Limb (tissue), 2 donors: ENCODE measurements at regions not wholly inside any gene's neighbourhood (a gene's known extent, or its start where the extent isn't known, plus 50 kb on each side); places are given as distances from the start of the nearest gene placed in this dataset.

Source experiments
- DNase-seq, 2 donors: peaks; one replicate each; pipeline ENCODE4 v3.0.0-alpha.2; 2016; ENCODE audit errors: extremely low spot score in 2 of 2

GRCh38 chr13:103275081-103275480 is 208.9 kb upstream of the SLC10A2 start:
- DNase-seq, result no peak

DNA sequence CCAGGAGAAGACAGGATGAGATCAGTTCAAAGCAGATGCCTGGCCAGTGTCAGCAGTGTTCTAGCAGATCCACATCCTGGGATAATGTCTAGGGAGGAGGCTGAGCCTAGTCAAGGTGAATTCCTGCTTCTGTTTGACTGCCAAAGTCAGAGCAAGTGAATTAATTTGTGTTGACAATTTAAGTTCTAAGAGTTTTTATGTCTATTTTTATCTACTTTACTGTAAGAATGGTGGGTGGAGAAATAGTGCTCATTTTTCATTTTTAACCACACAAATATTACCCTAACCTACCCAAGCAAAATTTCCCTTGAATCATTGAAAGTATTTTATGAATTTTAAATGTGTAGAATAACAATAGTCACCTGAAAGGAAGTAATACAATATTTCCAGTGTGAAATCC is 207.6 kb upstream of the SLC10A2 start:
- no peak for DNase-seq

DNA sequence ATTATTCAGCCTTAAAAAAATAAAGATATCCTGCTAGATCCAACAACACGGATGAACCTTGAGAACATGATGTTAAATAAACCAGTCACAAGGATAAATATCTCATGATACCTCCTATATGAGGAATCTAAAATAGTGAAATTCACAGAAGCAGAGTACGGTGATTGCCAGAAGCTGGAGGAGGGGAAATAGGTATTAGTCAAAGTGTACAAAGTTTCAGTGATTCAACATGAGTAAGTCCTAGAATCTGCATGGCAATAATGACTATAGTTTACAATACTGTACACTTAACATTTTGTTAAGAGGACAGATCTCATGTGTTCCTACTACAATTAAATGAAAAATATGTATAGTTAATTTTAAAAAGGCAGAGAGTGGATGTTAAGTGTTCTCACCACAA is 206.6 kb upstream of the SLC10A2 start:
- no peak for DNase-seq

DNA sequence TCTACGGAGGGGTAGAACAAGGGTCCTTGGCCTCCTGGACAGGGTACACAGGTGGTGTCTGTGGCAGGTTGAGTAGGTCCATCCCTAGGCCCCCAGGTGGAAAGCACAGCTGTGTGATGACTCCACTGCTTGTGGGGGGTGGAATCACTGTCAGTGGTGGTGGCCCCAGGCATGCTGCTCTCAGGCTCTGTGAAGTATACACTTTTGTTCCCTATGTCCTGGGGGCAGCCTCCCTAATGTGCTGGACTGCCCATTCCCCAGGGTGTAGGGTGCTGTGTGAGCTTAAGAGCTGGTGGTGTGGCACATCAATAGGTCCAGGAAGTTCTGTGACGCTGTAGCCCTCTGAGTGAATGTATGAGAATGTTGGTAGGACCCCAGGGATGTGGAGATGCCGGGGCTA is 197.2 kb upstream of the SLC10A2 start:
- no peak for DNase-seq

DNA sequence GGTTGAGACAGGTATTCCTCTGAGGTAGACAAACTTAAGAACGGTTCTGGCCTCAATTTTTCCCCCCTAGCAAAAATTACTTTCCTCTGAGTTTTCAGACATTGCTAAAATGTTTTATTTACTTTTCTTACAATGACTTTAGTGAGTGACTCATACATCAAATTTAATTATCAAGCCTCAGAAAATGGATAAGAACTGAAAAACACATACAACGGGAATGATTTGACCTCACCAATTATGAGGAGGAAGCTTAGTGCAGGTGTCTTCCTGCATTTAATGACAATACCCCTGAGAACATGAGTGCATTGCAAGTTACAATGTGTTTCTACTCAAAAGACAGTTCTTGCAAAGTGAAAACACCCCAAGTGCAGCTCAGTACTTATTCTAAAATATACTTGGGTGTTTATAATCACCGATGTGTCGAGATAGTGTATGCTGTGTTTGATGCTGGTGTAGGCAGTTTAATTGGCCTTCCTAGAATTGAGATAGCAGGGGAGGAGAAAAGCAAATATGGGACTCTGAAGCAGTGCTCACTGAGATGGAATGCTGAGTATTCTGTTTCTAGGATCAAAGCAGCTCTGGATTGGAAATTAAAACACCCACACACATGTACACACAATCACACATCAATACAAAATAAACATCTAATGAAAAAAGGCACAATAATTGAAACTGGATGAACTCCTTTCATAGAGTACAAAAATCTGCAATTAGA is 189.5 kb upstream of the SLC10A2 start:
- DNase-seq, result no peak

DNA sequence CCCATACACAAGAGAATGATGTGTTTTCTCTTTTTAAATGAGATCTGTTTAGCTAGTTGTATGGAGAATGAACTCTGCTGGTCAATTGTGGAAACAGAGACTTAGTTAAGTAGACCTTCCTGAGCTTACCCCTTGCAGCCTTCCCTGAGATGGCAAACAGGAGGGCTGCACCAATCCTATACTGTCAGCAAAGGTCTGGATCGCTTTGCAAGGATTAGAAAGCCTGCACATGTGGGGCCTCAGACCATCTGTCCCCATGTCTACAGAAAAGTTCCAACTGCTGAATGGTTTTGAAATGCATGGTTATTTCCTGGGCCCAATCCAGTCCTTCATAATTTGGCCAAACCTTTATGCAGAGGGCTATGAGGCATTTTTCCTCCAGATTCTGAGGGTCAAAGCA is 183.9 kb upstream of the SLC10A2 start:
- no peak for DNase-seq

- DNase-seq, result no peak
These were observed 180.5 kb upstream of the SLC10A2 start for GRCh38 chr13:103246581-103247200.

GRCh38 chr13:103243495-103243894 is 177.3 kb upstream of the SLC10A2 start:
- DNase-seq, result no peak

DNA sequence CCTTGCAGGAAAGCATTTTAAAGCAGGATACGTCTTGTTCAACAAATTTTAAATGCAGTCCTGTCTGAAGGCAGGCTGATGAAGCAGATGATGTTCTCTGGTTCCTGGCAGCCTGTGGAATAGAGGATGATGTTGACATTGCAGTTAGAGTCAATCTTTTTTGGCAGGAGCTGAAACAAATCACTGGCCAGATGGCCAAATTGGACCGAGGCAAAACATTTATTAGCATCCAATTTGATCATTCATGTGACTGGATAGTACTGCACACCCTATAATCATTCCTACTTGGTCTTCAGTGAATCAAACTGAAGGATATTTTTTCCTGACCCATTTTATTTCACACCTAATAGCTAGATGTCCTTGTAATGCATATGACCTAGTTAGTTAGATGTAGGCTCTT is 172.2 kb upstream of the SLC10A2 start:
- DNase-seq, result no peak

DNA sequence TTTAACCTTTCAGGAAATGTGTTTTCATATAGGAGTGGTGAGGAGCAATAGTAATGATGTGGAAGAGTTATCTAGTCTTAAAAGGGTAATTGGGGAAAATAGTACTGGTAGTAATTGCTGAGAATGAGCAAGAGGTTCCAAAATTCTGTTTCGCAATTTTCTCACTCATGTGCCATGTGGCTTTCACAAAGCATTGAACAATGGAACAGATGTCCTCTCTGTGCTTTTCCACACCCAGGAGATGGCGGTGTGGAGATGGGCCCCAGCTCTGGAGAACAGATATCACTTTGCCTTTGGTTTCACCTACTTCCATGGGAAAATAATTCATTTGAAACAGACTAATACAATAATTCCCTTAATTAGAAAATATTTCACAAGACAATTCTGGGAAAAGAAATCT is 170.0 kb upstream of the SLC10A2 start:
- no peak for DNase-seq

GRCh38 chr13:103229674-103230073 is 163.5 kb upstream of the SLC10A2 start:
- no peak for DNase-seq

GRCh38 chr13:103224804-103225203 is 158.6 kb upstream of the SLC10A2 start:
- DNase-seq, result no peak

DNA sequence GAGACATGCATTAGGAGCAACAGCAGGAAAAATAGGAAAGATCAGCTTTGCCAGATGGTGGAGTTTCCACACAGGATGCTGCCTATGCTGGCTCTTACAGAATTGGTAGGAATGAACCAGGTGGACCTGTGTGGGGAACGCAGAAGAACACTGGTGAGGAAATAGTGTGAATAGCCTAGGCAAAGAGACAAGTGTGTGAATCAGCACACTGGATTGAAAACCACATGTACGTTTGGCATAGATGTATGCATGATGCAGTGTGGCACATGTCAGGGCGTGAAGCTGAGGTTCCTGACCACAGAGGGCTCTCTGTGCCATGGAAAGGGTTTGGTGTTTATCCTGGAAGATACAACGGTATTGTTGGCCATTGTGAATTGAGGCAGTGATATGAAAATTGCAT is 156.5 kb upstream of the SLC10A2 start:
- DNase-seq, result no peak

DNA sequence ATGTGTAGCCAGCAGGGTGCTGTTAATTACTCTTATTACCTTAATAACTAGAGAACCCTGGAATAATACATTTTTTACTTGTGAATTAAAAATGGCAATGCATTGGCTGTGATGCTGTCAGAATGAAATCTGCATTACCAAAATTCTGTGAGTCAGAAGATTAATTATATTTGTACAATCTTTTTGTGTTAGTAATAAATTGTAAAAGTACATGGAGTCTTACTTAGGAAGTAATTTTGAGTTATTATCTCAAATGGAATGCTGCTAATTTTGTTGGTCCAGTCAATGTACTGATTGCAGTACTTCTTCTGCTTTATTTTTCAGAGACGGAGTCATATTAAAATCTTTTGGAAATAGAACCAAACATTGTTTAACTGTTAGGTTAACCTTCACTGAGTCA is 152.0 kb upstream of the SLC10A2 start:
- no peak for DNase-seq

DNA sequence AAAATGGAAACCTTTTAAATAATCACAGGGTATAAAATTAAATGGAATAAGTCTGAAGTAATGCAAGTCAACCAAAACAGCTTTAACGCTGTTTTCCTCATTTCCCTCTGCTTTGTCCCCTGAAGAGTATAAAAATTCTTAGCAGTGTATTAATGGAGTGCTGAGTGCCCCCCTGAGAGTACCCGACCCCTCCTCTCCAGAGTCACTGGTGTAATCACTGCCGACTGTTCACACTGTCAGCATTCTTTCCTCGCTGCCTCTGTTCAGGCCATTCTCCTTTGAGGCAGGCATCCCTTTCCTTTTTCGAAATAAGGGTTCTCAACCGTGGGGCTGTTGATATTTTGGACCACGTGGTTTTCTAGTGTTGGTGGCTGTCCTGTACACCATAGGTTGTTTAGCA is 146.9 kb upstream of the SLC10A2 start:
- DNase-seq, result peak in 1 of 2 donors; percentile 28

DNA sequence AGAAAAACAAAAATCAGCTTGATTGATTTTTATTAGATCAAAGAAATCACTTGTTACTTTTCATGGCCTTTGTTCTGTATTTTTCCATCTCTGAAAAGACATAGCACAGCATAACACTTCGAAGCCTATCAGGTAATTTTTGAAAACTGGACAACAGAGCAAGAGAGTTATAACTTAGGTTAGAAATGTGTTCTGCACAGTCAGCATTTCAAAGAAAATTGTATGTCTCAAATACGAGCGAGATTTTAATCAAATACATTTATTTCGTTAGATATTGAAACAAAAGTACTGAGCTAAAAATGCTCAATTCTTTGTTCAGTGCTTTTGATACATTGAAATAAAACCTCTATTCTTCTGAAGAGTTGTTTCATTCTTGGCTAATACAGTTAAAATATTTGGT is 144.1 kb upstream of the SLC10A2 start:
- no peak for DNase-seq

GRCh38 chr13:103203735-103204330 is 137.6 kb upstream of the SLC10A2 start:
- DNase-seq, result no peak

- no peak for DNase-seq
These were observed 134.1 kb upstream of the SLC10A2 start for GRCh38 chr13:103200118-103200885.

DNA sequence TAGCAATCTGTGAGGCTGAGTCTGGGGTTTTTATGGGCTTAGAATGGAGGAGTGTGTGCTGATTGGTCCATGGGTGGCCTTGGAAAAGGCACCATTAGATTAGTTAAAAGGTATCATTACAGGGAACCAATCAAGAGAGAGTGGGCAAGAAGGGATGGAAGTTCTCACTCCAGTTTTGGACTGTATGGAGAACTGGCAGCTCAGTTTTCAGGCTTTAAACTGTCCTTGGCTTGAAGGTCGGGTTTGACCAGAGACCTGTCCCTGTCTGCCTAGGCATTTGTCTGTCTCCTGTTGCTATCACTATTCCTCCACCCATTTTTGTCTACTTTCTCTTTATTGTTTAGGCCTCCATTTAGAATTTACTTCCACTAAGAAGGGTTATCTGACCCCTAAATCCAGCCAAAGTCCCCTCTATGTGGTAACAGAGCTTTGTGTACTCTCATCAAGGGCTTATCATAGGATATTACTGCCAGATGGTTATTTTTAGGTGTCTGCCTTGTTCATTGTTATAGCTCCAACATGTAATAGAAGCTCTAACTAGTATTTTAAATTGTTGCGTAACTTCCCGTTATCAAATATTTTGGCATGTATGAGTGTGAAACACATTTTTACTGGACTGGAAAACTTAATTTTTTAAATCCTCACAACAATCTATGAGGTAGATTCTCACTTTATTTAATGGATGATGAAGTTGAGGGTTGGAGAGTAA is 133.3 kb upstream of the SLC10A2 start:
- DNase-seq, result no peak

GRCh38 chr13:103196356-103196755 is 130.1 kb upstream of the SLC10A2 start:
- DNase-seq, result peak in 1 of 2 donors; percentile 7

DNA sequence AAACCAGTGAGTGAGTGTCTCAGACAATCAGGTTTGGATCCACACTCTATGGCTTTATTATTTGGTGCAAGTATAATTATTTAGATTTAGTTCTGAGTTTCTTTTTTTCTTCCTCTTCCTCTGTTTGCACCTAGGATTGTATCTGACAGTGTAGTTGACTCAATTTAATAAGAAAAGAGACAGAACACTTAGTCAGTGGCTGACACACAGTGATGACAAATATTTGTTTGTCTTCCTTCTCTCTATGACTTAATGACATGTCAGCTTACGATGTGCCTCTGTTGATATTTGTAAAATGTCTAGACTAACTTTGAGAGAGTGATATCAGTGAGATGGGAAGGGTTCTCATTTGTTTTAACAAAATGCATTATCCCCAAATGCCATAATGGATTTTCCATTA is 129.5 kb upstream of the SLC10A2 start:
- no peak for DNase-seq

DNA sequence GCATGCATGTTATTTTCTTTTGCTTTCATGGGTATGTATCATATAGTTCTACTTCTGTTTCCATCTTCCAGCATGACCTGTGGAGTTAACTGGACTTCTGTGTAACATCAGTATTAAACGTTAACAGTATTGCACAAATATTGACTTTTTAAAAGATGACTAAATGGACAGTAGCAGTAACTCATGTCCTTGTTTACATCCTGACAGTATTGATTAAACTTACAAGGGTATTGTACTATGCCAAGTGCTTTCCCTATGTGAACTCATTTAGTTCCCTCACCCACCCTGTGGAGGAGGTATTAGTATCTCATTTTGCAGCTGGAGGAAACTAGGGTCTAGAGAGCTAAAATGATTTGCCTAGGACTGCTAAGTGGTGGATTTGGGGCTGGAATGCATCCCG is 128.7 kb upstream of the SLC10A2 start:
- no peak for DNase-seq
